Raji (cell line): ENCODE measurements at regions not wholly inside any gene's neighbourhood (a gene's known extent, or its start where the extent isn't known, plus 50 kb on each side); places are given as distances from the start of the nearest gene placed in this dataset.

Experiments
- POLR2A ChIP-seq: IDR thresholded peaks from 2 replicates; pipeline ENCODE4 v1.6.1; 2011; ENCODE audit warnings: low read depth, low read length, control low read depth; ENCODE audit not compliant: insufficient read depth

GRCh38 chr16:13291591-13292333 lies 390.4 kb downstream of the SHISA9 start:
- no peak for TF ChIP-seq POLR2A

GRCh38 chr16:13296206-13296605 lies 394.8 kb downstream of the SHISA9 start:
- no peak for TF ChIP-seq POLR2A

GRCh38 chr16:13298666-13299065 lies 397.3 kb downstream of the SHISA9 start:
- TF ChIP-seq POLR2A: no peak

- TF ChIP-seq POLR2A: no peak
Observed at GRCh38 chr16:13300066-13300840, 398.9 kb downstream of the SHISA9 start.

- no peak for TF ChIP-seq POLR2A
Observed at GRCh38 chr16:13305019-13305755, 403.8 kb downstream of the SHISA9 start.

GRCh38 chr16:13306161-13306995 lies 405.0 kb downstream of the SHISA9 start:
- no peak for TF ChIP-seq POLR2A

- TF ChIP-seq POLR2A: no peak
Observed at GRCh38 chr16:13307255-13307654, 405.9 kb downstream of the SHISA9 start.

- no peak for TF ChIP-seq POLR2A
Observed at GRCh38 chr16:13307851-13308250, 406.5 kb downstream of the SHISA9 start.

- TF ChIP-seq POLR2A: no peak
Observed at GRCh38 chr16:13312063-13312462, 410.7 kb downstream of the SHISA9 start.

GRCh38 chr16:13313351-13313750 lies 412.0 kb downstream of the SHISA9 start:
- no peak for TF ChIP-seq POLR2A

- no peak for TF ChIP-seq POLR2A
Observed at GRCh38 chr16:13314633-13315032, 413.2 kb downstream of the SHISA9 start.

GRCh38 chr16:13315642-13316427 lies 414.4 kb downstream of the SHISA9 start:
- no peak for TF ChIP-seq POLR2A

- no peak for TF ChIP-seq POLR2A
Observed at GRCh38 chr16:13322336-13322735, 420.9 kb downstream of the SHISA9 start.

- TF ChIP-seq POLR2A: no peak
Observed at GRCh38 chr16:13324851-13325250, 423.5 kb downstream of the SHISA9 start.

- no peak for TF ChIP-seq POLR2A
Observed at GRCh38 chr16:13325396-13325795, 424.0 kb downstream of the SHISA9 start.

GRCh38 chr16:13331918-13332317 lies 430.5 kb downstream of the SHISA9 start:
- no peak for TF ChIP-seq POLR2A
